ENCODE measurements at regions not wholly inside any gene's neighbourhood (a gene's known extent, or its start where the extent isn't known, plus 50 kb on each side); places are given as distances from the start of the nearest gene placed in this dataset.

DNA sequence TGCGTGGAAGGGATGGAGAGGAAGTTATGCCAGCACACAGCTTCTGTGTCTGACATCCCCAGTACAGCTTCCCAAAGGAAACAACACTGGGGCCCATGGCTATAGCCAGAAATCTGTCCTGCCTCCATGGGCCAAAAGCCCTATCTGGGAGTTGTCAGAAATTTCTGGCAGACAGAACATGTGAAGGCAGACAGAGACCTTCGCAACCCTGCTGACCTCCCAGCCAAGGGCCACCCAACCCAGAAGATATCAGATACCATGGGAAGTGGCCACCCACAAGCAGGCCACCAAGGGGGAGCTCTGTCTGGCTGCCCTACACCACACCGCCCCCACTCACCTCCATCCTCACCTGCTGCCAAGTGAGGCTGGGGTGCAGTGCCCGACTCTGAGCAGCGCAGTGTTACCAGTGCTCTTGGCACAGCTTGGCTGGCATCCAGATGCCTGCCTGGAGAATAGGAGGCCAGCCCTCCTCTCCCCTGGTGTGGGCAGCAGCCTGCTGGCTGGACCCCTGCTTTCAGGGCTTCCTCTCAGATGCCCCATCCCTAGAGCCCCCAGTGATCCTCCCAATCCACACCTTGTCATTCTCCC, 61.6 kb upstream of the NEURL1B start:
- peaks cover 25 to 26% of the 10 kb centered on the region in 2 donors for H3K27me3 Mint-ChIP-seq (ENCODE audit: low read depth in 2 of 2)
- no peaks in the 10 kb centered on the region for H3K9me3 ChIP-seq (ENCODE audit: control insufficient read depth, insufficient read depth, low read length)
- no peaks in the 10 kb centered on the region for H3K36me3 ChIP-seq (ENCODE audit: control insufficient read depth, insufficient read depth, low read length)
- no peak overlapping the region for H3K4me3 Mint-ChIP-seq
- H3K27me3 ChIP-seq (ENCODE audit: control insufficient read depth, insufficient read depth, low read length), result no peaks in the 10 kb centered on the region
- H3K4me1 ChIP-seq (ENCODE audit: control insufficient read depth, insufficient read depth, low read length), result no peaks in the 10 kb centered on the region
- ATAC-seq (no peak), DNase-seq (no peak)
- TF ChIP-seq, protein P1, sequence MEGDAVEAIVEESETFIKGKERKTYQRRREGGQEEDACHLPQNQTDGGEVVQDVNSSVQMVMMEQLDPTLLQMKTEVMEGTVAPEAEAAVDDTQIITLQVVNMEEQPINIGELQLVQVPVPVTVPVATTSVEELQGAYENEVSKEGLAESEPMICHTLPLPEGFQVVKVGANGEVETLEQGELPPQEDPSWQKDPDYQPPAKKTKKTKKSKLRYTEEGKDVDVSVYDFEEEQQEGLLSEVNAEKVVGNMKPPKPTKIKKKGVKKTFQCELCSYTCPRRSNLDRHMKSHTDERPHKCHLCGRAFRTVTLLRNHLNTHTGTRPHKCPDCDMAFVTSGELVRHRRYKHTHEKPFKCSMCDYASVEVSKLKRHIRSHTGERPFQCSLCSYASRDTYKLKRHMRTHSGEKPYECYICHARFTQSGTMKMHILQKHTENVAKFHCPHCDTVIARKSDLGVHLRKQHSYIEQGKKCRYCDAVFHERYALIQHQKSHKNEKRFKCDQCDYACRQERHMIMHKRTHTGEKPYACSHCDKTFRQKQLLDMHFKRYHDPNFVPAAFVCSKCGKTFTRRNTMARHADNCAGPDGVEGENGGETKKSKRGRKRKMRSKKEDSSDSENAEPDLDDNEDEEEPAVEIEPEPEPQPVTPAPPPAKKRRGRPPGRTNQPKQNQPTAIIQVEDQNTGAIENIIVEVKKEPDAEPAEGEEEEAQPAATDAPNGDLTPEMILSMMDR (IDR thresholded peaks at IDR 0.05), result no peak
- no peak overlapping the region for H3K27ac ChIP-seq (ENCODE audit: low read length)
- WGBS (ENCODE audit: insufficient coverage), result 88% methylated on average over 5 of the region's 5 CpGs
- no peaks in the 10 kb centered on the region for H3K36me3 Mint-ChIP-seq
- H3K4me3 ChIP-seq (ENCODE audit: low read length), result no peak overlapping the region
- intact Hi-C loops (cut with micrococcal nuclease), result no loop called here
- H3K9me3 Mint-ChIP-seq, result no peaks in the 10 kb centered on the region
- no peak overlapping the region for H3K27ac Mint-ChIP-seq
- no peaks in the 10 kb centered on the region for H3K4me1 Mint-ChIP-seq

DNA sequence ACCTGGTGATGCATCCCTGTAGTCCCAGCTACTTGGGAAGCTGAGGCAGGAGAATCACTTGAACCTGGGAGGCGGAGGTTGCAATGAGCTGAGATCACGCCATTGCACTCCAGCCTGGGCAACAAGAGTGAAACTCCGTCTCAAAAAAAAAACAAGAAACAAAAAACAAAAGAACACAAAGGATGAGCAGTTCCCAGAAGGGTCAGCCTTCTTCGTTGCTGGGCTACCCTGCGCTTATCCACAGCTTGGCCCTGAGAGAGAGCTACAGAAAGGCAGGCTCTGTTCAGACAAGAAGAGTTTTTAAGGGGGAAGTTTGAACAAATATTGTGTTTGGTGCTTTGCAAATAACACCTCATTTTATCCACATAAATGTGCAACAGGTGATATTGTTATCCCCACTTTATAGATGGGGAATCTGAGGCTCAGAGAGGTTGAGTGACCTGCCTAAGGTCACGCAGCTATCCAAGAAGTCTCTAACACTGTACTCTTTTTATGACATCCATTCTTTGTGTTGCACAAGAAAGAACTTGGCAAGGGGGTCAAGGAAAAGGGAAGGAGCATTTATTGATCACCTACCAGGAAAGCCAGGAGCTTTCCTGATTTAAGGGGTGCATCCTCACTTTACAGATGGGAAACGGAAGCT, 63.7 kb upstream of the NEURL1B start:
- Mint-ChIP-seq H3K36me3 (no peaks in the 10 kb centered on the region), H3K27me3 (ENCODE audit: low read depth in 2 of 2) (peaks cover 5 to 20% of the 10 kb centered on the region in 2 donors), H3K4me1 (no peaks in the 10 kb centered on the region), H3K27ac (no peak overlapping the region), H3K4me3 (no peak overlapping the region), H3K9me3 (no peaks in the 10 kb centered on the region)
- 81% methylated on average over 7 of the region's 7 CpGs for WGBS (ENCODE audit: insufficient coverage)
- DNase-seq (no peak), ATAC-seq (no peak)
- H3K4me3 ChIP-seq (ENCODE audit: low read length), result no peak overlapping the region
- TF ChIP-seq, protein P1 (IDR thresholded peaks at IDR 0.05), result no peak
- intact Hi-C loops (cut with micrococcal nuclease), result no loop called here
- H3K4me1 ChIP-seq (ENCODE audit: control insufficient read depth, insufficient read depth, low read length), result no peaks in the 10 kb centered on the region
- no peaks in the 10 kb centered on the region for H3K36me3 ChIP-seq (ENCODE audit: control insufficient read depth, insufficient read depth, low read length)
- no peaks in the 10 kb centered on the region for H3K9me3 ChIP-seq (ENCODE audit: control insufficient read depth, insufficient read depth, low read length)
- no peak overlapping the region for H3K27ac ChIP-seq (ENCODE audit: low read length)
- H3K27me3 ChIP-seq (ENCODE audit: control insufficient read depth, insufficient read depth, low read length), result no peaks in the 10 kb centered on the region

DNA sequence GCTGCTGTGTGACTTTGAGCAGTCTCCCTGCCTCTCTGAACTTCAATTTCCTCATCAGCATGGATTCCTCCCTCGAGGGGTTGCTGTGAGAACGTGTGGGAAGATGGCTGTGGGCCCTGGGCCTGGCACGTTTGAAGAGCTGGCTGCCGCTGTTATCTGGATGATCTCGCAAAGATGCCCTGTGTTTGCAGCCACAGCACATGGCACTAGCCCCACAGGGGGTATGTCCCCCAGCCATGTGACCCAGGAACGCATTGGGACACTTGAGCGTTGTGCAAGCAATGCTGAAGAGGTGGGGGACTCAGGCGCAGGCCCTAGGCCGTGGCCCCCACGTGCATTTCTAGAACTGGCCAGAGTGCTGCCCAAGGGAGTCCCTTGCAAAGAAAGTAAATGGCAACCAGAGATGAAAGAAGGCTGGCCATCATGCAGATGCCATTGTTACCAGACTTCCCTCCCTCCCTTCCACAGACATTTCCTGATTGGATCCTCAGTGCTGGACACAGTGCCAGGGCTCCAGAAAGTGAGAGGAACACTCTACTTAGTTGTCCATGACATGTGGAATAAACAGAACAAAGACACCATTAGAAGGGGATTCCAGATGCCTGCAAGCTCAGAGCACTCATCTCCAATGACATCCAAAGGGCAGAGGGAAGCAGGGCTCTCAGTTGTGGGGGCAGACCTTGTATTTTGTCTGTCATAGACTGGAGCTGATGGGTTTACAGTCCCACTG, 65.1 kb upstream of the NEURL1B start:
- intact Hi-C loops (cut with micrococcal nuclease), result no loop called here

More for the DNA sequence above, 65.1 kb upstream of the NEURL1B start:
- H3K27ac ChIP-seq (ENCODE audit: low read length), result no peak overlapping the region
- WGBS (ENCODE audit: insufficient coverage), result 77% methylated on average over 10 of the region's 10 CpGs
- no peaks in the 10 kb centered on the region for H3K27me3 ChIP-seq (ENCODE audit: control insufficient read depth, insufficient read depth, low read length)
- no peaks in the 10 kb centered on the region for H3K4me1 ChIP-seq (ENCODE audit: control insufficient read depth, insufficient read depth, low read length)
- Mint-ChIP-seq H3K4me1 (no peaks in the 10 kb centered on the region), H3K36me3 (no peaks in the 10 kb centered on the region), H3K27me3 (ENCODE audit: low read depth in 2 of 2) (peaks cover 0 to 20% of the 10 kb centered on the region in 2 donors), H3K9me3 (no peaks in the 10 kb centered on the region), H3K4me3 (no peak overlapping the region), H3K27ac (no peak overlapping the region)
- no peaks in the 10 kb centered on the region for H3K36me3 ChIP-seq (ENCODE audit: control insufficient read depth, insufficient read depth, low read length)
- H3K4me3 ChIP-seq (ENCODE audit: low read length), result no peak overlapping the region
- TF ChIP-seq, protein P1 (IDR thresholded peaks at IDR 0.05), result no peak
- no peak for ATAC-seq
- no peak for DNase-seq
- no peaks in the 10 kb centered on the region for H3K9me3 ChIP-seq (ENCODE audit: control insufficient read depth, insufficient read depth, low read length)

Data from natural killer cell (primary cell).